HepG2 (cell line): ENCODE measurements at regions not wholly inside any gene's neighbourhood (a gene's known extent, or its start where the extent isn't known, plus 50 kb on each side); places are given as distances from the start of the nearest gene placed in this dataset.

Source experiments
- KMT2B ChIP-seq: IDR thresholded peaks from 2 replicates; pipeline ENCODE4 v1.6.1; 2016; ENCODE audit warnings: missing genetic modification reagents, missing compliant biosample characterization
- MTF2 ChIP-seq: sonication (generic); formaldehyde crosslinking; IDR thresholded peaks from 2 replicates; pipeline ENCODE4 v1.5.0; 2020; ENCODE audit warnings: missing genetic modification reagents, borderline replicate concordance
- PHF21A ChIP-seq: sonication (generic); formaldehyde crosslinking; IDR thresholded peaks from 2 replicates; pipeline ENCODE4 v1.5.0; 2020; ENCODE audit warnings: mild to moderate bottlenecking, missing genetic modification reagents
- PTBP1 ChIP-seq: fragments of 200-400 bp; formaldehyde crosslinking; IDR thresholded peaks from 2 replicates; pipeline ENCODE4 v1.6.1; 2018; ENCODE audit warnings: low read length, low read depth; ENCODE audit not compliant: poor library complexity, severe bottlenecking
- ZNF205 ChIP-seq: IDR thresholded peaks from 2 replicates; pipeline ENCODE4 v1.6.1; 2018; ENCODE audit warnings: missing biosample characterization, missing genetic modification reagents
- ZNF577 ChIP-seq: sonication (generic); formaldehyde crosslinking; IDR thresholded peaks from 2 replicates; pipeline ENCODE4 v1.4.0; 2020; ENCODE audit warnings: mild to moderate bottlenecking, low read depth, missing genetic modification reagents, borderline replicate concordance
- ZNF619 ChIP-seq: sonication (generic); formaldehyde crosslinking; IDR thresholded peaks from 2 replicates; pipeline ENCODE4 v1.4.0; 2020; ENCODE audit warnings: mild to moderate bottlenecking, missing genetic modification reagents
- ZNF709 ChIP-seq: sonication (generic); formaldehyde crosslinking; IDR thresholded peaks from 2 replicates; pipeline ENCODE4 v1.5.0; 2020; ENCODE audit warnings: mild to moderate bottlenecking, missing genetic modification reagents
- TF ChIP-seq, protein P1 (sequence below), 2 experiments: sonication (generic) in 1 of 2; formaldehyde crosslinking in 1 of 2; IDR thresholded peaks; 2 replicates each; pipeline versions ENCODE4 v1.6.1 to v1.9.0; 2014 to 2022; ENCODE audit warnings: antibody characterized with exemption in 1 of 2, borderline replicate concordance in 1 of 2, inconsistent platforms in 1 of 2, low read depth in 1 of 2, missing genetic modification reagents in 1 of 2

- TF ChIP-seq ZNF619 (CRISPR knock-in tag) (no peak), PTBP1 (no peak), ZNF577 (no peak), MTF2 (CRISPR knock-in tag) (no peak), ZNF205 (no peak), ZNF709 (no peak), PHF21A (CRISPR knock-in tag) (no peak), KMT2B (CRISPR knock-in tag) (no peak)
- TF ChIP-seq, protein P1, sequence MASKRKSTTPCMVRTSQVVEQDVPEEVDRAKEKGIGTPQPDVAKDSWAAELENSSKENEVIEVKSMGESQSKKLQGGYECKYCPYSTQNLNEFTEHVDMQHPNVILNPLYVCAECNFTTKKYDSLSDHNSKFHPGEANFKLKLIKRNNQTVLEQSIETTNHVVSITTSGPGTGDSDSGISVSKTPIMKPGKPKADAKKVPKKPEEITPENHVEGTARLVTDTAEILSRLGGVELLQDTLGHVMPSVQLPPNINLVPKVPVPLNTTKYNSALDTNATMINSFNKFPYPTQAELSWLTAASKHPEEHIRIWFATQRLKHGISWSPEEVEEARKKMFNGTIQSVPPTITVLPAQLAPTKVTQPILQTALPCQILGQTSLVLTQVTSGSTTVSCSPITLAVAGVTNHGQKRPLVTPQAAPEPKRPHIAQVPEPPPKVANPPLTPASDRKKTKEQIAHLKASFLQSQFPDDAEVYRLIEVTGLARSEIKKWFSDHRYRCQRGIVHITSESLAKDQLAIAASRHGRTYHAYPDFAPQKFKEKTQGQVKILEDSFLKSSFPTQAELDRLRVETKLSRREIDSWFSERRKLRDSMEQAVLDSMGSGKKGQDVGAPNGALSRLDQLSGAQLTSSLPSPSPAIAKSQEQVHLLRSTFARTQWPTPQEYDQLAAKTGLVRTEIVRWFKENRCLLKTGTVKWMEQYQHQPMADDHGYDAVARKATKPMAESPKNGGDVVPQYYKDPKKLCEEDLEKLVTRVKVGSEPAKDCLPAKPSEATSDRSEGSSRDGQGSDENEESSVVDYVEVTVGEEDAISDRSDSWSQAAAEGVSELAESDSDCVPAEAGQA (IDR thresholded peaks at IDR 0.05; ENCODE audit: low read depth) = no peak
- TF ChIP-seq, protein P1 (CRISPR knock-in tag; IDR thresholded peaks at IDR 0.05; ENCODE audit: borderline replicate concordance) = no peak
Measured at GRCh38 chr12:5244513-5244972, 187.4 kb upstream of the NTF3 start (continued).
